Lower leg skin (tissue), 4 donors: ENCODE measurements at regions not wholly inside any gene's neighbourhood (a gene's known extent, or its start where the extent isn't known, plus 50 kb on each side); places are given as distances from the start of the nearest gene placed in this dataset.

Experiments
- DNase-seq, 2 donors: peaks; one replicate each; pipeline ENCODE4 v3.0.0-alpha.2; 2019; ENCODE audit warnings: low spot score in 2 of 2
- H3K4me3 ChIP-seq: fragments of 200-600 bp; sonication (generic); 2 replicates; pipeline ENCODE4 v1.5.1; 2017; ENCODE audit warnings: mild to moderate bottlenecking, low read depth; ENCODE audit not compliant: poor library complexity, severe bottlenecking
- CTCF ChIP-seq, 3 donors: fragments of 450-650 bp; IDR thresholded peaks; one replicate each; pipeline ENCODE4 v1.5.1; 2016; ENCODE audit warnings: antibody characterized with exemption in 3 of 3, mild to moderate bottlenecking in 3 of 3, moderate library complexity in 2 of 3
- POLR2A ChIP-seq, 2 donors: fragments of 450-650 bp; IDR thresholded peaks; one replicate each; pipeline ENCODE4 v1.6.1; 2016 to 2017; ENCODE audit warnings: antibody characterized with exemption in 2 of 2, mild to moderate bottlenecking in 1 of 2, moderate library complexity in 1 of 2
- WGBS, 2 donors: methylation state at CpG; one replicate each; pipeline ENCODE4 v1.1.5; 2018; 5-methylcytosine and 5-hydroxymethylcytosine counted together
- intact Hi-C: fragments of 100-400 bp; cut with DNase I; formaldehyde crosslinking; loops from one replicate; pipeline ENCODE4 v1.15.0; 2023; ENCODE audit warnings: low total_unique reads

GRCh38 chrY:19290925-19291324 lies 453.6 kb downstream of the KDM5D start:
- TF ChIP-seq CTCF (IDR thresholded peaks at IDR 0.05) (no peak), POLR2A (IDR thresholded peaks at IDR 0.05) (no peak)
- WGBS, 2 donors: 43% methylated on average over 2 of the region's 2 CpGs; no CpG with 5 or more reads in 1 of the 2 donors
- no peak overlapping the region for H3K4me3 ChIP-seq
- intact Hi-C loops: no loop called here
- DNase-seq: no peak

GRCh38 chrY:19274076-19274475 lies 470.4 kb downstream of the KDM5D start:
- intact Hi-C loops: no loop called here
- no peak for TF ChIP-seq POLR2A (IDR thresholded peaks at IDR 0.05)
- TF ChIP-seq CTCF (IDR thresholded peaks at IDR 0.05): no peak
- WGBS, 2 donors: 54% methylated on average over 1 of the region's 1 CpG; no CpG with 5 or more reads in 1 of the 2 donors
- DNase-seq: no peak
- no peak overlapping the region for H3K4me3 ChIP-seq

- intact Hi-C loops: no loop called here
- no peak for DNase-seq
These were observed 476.2 kb downstream of the KDM5D start for GRCh38 chrY:19268331-19268730.

GRCh38 chrY:19265404-19265803 lies 479.1 kb downstream of the KDM5D start:
- TF ChIP-seq CTCF (IDR thresholded peaks at IDR 0.05) (no peak), POLR2A (IDR thresholded peaks at IDR 0.05) (no peak)
- H3K4me3 ChIP-seq: no peak overlapping the region
- DNase-seq: no peak
- intact Hi-C loops: no loop called here
- WGBS, 2 donors: 71% methylated on average over 2 of the region's 2 CpGs; no CpG with 5 or more reads in 1 of the 2 donors

More at GRCh38 chrY:19268331-19268730, 476.2 kb downstream of the KDM5D start:
- WGBS, 2 donors: 39% methylated on average over 2 of the region's 2 CpGs; no CpG with 5 or more reads in 1 of the 2 donors
- H3K4me3 ChIP-seq: no peak overlapping the region
- TF ChIP-seq POLR2A (IDR thresholded peaks at IDR 0.05) (no peak), CTCF (IDR thresholded peaks at IDR 0.05) (no peak)

- intact Hi-C loops: no loop called here
- 44% methylated on average over 1 of the region's 2 CpGs; no CpG with 5 or more reads in 1 of the 2 donors for WGBS, 2 donors
- H3K4me3 ChIP-seq: no peak overlapping the region
- TF ChIP-seq CTCF (IDR thresholded peaks at IDR 0.05): no peak
- TF ChIP-seq POLR2A (IDR thresholded peaks at IDR 0.05): no peak
- DNase-seq: no peak
These were observed 482.2 kb downstream of the KDM5D start for GRCh38 chrY:19262310-19262709.
